Tibial nerve (tissue), 3 donors: ENCODE measurements at regions not wholly inside any gene's neighbourhood (a gene's known extent, or its start where the extent isn't known, plus 50 kb on each side); places are given as distances from the start of the nearest gene placed in this dataset.

Experiments used
- POLR2A ChIP-seq, 2 donors: fragments of 450-650 bp; IDR thresholded peaks; one replicate each; pipeline ENCODE4 v1.6.1; 2017; ENCODE audit warnings: antibody characterized with exemption in 2 of 2, mild to moderate bottlenecking in 2 of 2, moderate library complexity in 2 of 2
- TF ChIP-seq, protein P1 (sequence below), 5 experiments: fragments of 200-600 bp in 3 of 5; fragments of 450-650 bp in 2 of 5; sonication (generic) in 3 of 5; IDR thresholded peaks; one replicate each; pipeline ENCODE4 v1.5.1; 2016 to 2019; ENCODE audit warnings: antibody characterized with exemption in 5 of 5, mild to moderate bottlenecking in 3 of 5, moderate library complexity in 2 of 5

DNA sequence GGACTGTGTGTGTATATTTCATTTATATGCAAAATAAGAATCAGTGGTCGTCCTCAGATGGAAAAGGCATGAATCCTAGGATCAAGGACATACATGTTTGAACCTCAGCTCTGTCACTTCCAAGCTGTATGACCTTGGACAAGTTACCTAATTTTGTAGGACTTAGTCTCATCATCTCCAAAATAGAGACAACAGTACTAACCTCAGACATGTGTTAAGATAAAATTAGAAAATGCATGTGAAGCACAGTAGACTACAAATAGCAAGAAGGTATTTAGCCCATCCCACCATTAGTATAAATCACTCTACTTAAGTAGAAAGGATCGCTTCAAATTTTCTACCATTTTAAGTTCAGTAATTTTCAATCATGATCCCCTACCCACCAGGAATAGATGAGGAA, 309.8 kb downstream of the ZEB2 start:
- TF ChIP-seq, protein P1, sequence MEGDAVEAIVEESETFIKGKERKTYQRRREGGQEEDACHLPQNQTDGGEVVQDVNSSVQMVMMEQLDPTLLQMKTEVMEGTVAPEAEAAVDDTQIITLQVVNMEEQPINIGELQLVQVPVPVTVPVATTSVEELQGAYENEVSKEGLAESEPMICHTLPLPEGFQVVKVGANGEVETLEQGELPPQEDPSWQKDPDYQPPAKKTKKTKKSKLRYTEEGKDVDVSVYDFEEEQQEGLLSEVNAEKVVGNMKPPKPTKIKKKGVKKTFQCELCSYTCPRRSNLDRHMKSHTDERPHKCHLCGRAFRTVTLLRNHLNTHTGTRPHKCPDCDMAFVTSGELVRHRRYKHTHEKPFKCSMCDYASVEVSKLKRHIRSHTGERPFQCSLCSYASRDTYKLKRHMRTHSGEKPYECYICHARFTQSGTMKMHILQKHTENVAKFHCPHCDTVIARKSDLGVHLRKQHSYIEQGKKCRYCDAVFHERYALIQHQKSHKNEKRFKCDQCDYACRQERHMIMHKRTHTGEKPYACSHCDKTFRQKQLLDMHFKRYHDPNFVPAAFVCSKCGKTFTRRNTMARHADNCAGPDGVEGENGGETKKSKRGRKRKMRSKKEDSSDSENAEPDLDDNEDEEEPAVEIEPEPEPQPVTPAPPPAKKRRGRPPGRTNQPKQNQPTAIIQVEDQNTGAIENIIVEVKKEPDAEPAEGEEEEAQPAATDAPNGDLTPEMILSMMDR (IDR thresholded peaks at IDR 0.05) = no peak
- TF ChIP-seq POLR2A (IDR thresholded peaks at IDR 0.05) = no peak
